H1 (cell line): ENCODE measurements at regions not wholly inside any gene's neighbourhood (a gene's known extent, or its start where the extent isn't known, plus 50 kb on each side); places are given as distances from the start of the nearest gene placed in this dataset.

Experiments used
- CTCF ChIA-PET: fragments of 300-600 bp; sonication (Branson Sonifier 250); formaldehyde crosslinking; loops from one replicate; lab custom pipeline; 2021; ENCODE audit not compliant: partially characterized antibody; lab: Charles Lee
- POLR2A ChIA-PET: fragments of 300-600 bp; sonication (Branson Sonifier 250); formaldehyde crosslinking; loops from one replicate; lab custom pipeline; 2021; ENCODE audit warnings: inconsistent platforms; ENCODE audit not compliant: partially characterized antibody; lab: Charles Lee
- DNase-seq, 2 experiments: peaks; one replicate each; pipeline versions ENCODE4 v3.0.0 to v3.0.0-alpha.2; 2010 to 2022; ENCODE audit warnings: low spot score in 2 of 2, low read depth in 1 of 2, mixed read lengths in 1 of 2
- FAIRE-seq: peaks from 2 replicates; lab custom pipeline; 2011; peaks lifted over from hg19 to GRCh38; lab: Jason Lieb, UNC
- H2AFZ ChIP-seq: 2 replicates; pipeline ENCODE4 v1.8.1; 2012; ENCODE audit warnings: low read length, inconsistent platforms
- H2AK5ac ChIP-seq: 2 replicates; pipeline ENCODE4 v1.6.1; 2013; ENCODE audit warnings: low read depth, low read length
- H2BK120ac ChIP-seq: replicated peaks from 2 replicates; pipeline ENCODE3; 2013; ENCODE audit warnings: low read depth, low read length, inconsistent platforms
- H2BK12ac ChIP-seq: 2 replicates; pipeline ENCODE4 v1.6.1; 2013; ENCODE audit warnings: low read depth, low read length
- H2BK15ac ChIP-seq: 2 replicates; pipeline ENCODE4 v1.6.1; 2013; ENCODE audit warnings: low read length
- H2BK20ac ChIP-seq: 2 replicates; pipeline ENCODE4 v1.6.1; 2013; ENCODE audit warnings: low read length
- H2BK5ac ChIP-seq: 2 replicates; pipeline ENCODE4 v1.6.1; 2013; ENCODE audit warnings: low read depth, low read length
- H3K14ac ChIP-seq: 2 replicates; pipeline ENCODE4 v1.6.1; 2013; ENCODE audit warnings: inconsistent platforms; ENCODE audit not compliant: insufficient read length
- H3K18ac ChIP-seq: 2 replicates; pipeline ENCODE4 v1.6.1; 2013; ENCODE audit warnings: low read length; ENCODE audit errors: extremely low read depth
- H3K23ac ChIP-seq: 2 replicates; pipeline ENCODE4 v1.6.1; 2013; ENCODE audit warnings: inconsistent platforms; ENCODE audit not compliant: insufficient read length
- H3K23me2 ChIP-seq: 2 replicates; pipeline ENCODE4 v1.6.1; 2013; ENCODE audit warnings: low read depth, low read length
- H3K27ac ChIP-seq: 2 replicates; pipeline ENCODE4 v1.6.1; 2011; ENCODE audit warnings: low read depth, low read length, inconsistent platforms
- H3K27me3 ChIP-seq, 4 experiments: replicated peaks in 1 of 4; 1 replicate in 1 of 4; 2 replicates in 3 of 4; pipeline versions ENCODE4 v1.6.1 to v1.8.1; 2011 to 2013; ENCODE audit warnings: low read length in 3 of 4, mild to moderate bottlenecking in 3 of 4, inconsistent platforms in 2 of 4, mixed read lengths in 2 of 4, moderate library complexity in 1 of 4; ENCODE audit not compliant: control insufficient read depth in 3 of 4, insufficient read depth in 3 of 4; ENCODE audit errors: extremely low read depth in 1 of 4
- H3K36me3 ChIP-seq, 4 experiments: 2 replicates each; pipeline versions ENCODE4 v1.6.1 to v1.8.1; 2011 to 2013; ENCODE audit warnings: mild to moderate bottlenecking in 4 of 4, low read length in 3 of 4, moderate library complexity in 2 of 4, control low read depth in 1 of 4, inconsistent platforms in 1 of 4; ENCODE audit not compliant: insufficient read depth in 4 of 4, control insufficient read depth in 2 of 4
- H3K4ac ChIP-seq: replicated peaks from 2 replicates; pipeline ENCODE3; 2013; ENCODE audit warnings: low read length, low read depth, mixed read lengths, inconsistent platforms; ENCODE audit not compliant: insufficient read length
- H3K4me1 ChIP-seq, 4 experiments: replicated peaks in 1 of 4; 1 replicate in 1 of 4; 2 replicates in 3 of 4; pipeline versions ENCODE4 v1.6.1 to v1.8.1; 2011 to 2013; ENCODE audit warnings: low read length in 3 of 4, inconsistent platforms in 2 of 4, mixed read lengths in 1 of 4; ENCODE audit not compliant: insufficient read depth in 4 of 4, control insufficient read depth in 3 of 4
- H3K4me2 ChIP-seq, 2 experiments: 2 replicates each; pipeline versions ENCODE4 v1.6.1 to v1.8.1; 2011 to 2013; ENCODE audit warnings: low read depth in 2 of 2, low read length in 2 of 2, control low read depth in 1 of 2, inconsistent platforms in 1 of 2, mild to moderate bottlenecking in 1 of 2; ENCODE audit not compliant: insufficient read depth in 1 of 2
- H3K4me3 ChIP-seq, 4 experiments: fragments of 200-600, 300-600 bp in 1 of 4; sonication (generic), shearing (Covaris generic), sonication (Bioruptor Twin) in 1 of 4; 2 replicates each; pipeline versions ENCODE4 v1.5.1 to v1.8.1; 2011 to 2016; ENCODE audit warnings: low read length in 4 of 4, low read depth in 3 of 4, control low read depth in 2 of 4, inconsistent platforms in 2 of 4, mild to moderate bottlenecking in 2 of 4, mixed read lengths in 1 of 4, moderate library complexity in 1 of 4; ENCODE audit not compliant: insufficient read depth in 2 of 4; ENCODE audit errors: extremely low read depth in 1 of 4
- H3K56ac ChIP-seq: replicated peaks from 2 replicates; pipeline ENCODE3; 2013; ENCODE audit warnings: low read depth, mild to moderate bottlenecking, mixed read lengths, low read length, inconsistent platforms; ENCODE audit not compliant: insufficient read length
- H3K79me1 ChIP-seq: 2 replicates; pipeline ENCODE4 v1.6.1; 2013; ENCODE audit warnings: low read depth, low read length, control low read depth
- H3K79me2 ChIP-seq, 2 experiments: 2 replicates each; pipeline versions ENCODE4 v1.6.1 to v1.8.1; 2012 to 2013; ENCODE audit warnings: low read length in 2 of 2, mild to moderate bottlenecking in 2 of 2, inconsistent platforms in 1 of 2; ENCODE audit not compliant: insufficient read depth in 2 of 2, control insufficient read depth in 1 of 2
- H3K9ac ChIP-seq, 4 experiments: replicated peaks in 1 of 4; 1 replicate in 1 of 4; 2 replicates in 3 of 4; pipeline versions ENCODE4 v1.6.1 to v1.8.1; 2011 to 2013; ENCODE audit warnings: low read depth in 3 of 4, low read length in 3 of 4, control low read depth in 2 of 4, mild to moderate bottlenecking in 2 of 4, moderate library complexity in 2 of 4, inconsistent platforms in 1 of 4; ENCODE audit errors: extremely low read depth in 1 of 4
- H3K9me3 ChIP-seq, 2 experiments: 2 replicates each; pipeline versions ENCODE4 v1.6.1 to v1.8.1; 2012 to 2013; ENCODE audit warnings: mild to moderate bottlenecking in 2 of 2, moderate library complexity in 2 of 2, control low read depth in 1 of 2, inconsistent platforms in 1 of 2, low read depth in 1 of 2, low read length in 1 of 2, mixed read lengths in 1 of 2; ENCODE audit not compliant: insufficient read depth in 2 of 2
- H4K20me1 ChIP-seq, 2 experiments: replicated peaks in 1 of 2; 2 replicates each; pipeline versions ENCODE3 to v1.8.1; 2011 to 2013; ENCODE audit warnings: inconsistent platforms in 2 of 2, low read length in 2 of 2, mild to moderate bottlenecking in 1 of 2; ENCODE audit not compliant: insufficient read depth in 2 of 2, control insufficient read depth in 1 of 2
- H4K5ac ChIP-seq: 2 replicates; pipeline ENCODE4 v1.6.1; 2013; ENCODE audit warnings: low read length, low read depth, mixed read lengths, inconsistent platforms; ENCODE audit not compliant: insufficient read length
- H4K8ac ChIP-seq: 2 replicates; pipeline ENCODE4 v1.8.0; 2013; ENCODE audit warnings: mild to moderate bottlenecking, moderate library complexity, low read length, inconsistent platforms; ENCODE audit not compliant: insufficient read depth; ENCODE audit errors: extremely low read depth
- H4K91ac ChIP-seq: replicated peaks from 2 replicates; pipeline ENCODE3; 2013; ENCODE audit warnings: low read length, mixed read lengths, inconsistent platforms; ENCODE audit not compliant: insufficient read length
- WGBS, 2 experiments: shearing (Covaris generic) in 1 of 2; methylation state at CpG; one replicate each; pipeline versions ENCODE4 v1.1.6 to v1.1.7; 2013 to 2015; ENCODE audit warnings: low lambda C conversion rate in 2 of 2, mixed read lengths in 2 of 2, inconsistent platforms in 1 of 2, low coverage in 1 of 2, missing lambda C conversion rate in 1 of 2; ENCODE audit not compliant: insufficient replicate concordance in 2 of 2, insufficient coverage in 1 of 2, insufficient read length in 1 of 2; ENCODE audit errors: extremely low coverage in 1 of 2, missing lambda C conversion rate in 1 of 2; 5-methylcytosine and 5-hydroxymethylcytosine counted together
- TF ChIP-seq, protein P1 (sequence below): IDR thresholded peaks from 2 replicates; pipeline ENCODE4 v1.6.1; 2012; ENCODE audit warnings: inconsistent platforms

DNA sequence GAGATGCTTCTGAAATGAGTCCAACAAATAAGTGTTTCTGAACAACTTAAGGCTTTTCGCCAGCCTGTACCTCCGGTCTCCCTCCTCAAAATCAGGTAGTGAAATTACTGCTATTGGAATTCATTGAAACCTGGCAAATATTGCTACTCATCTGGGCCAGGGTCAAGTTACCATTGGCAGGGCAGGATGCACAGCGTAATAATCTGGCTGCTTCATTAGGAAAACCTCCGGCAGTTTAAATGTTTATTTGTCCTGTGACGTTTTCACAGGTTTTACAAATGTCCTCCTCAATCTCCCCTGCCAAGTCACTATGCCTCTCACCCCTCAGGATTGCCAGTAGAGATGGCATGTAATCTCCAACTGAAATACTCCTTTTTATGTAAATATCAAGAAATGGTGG is 92.6 kb upstream of the KDR start:
- Histone ChIP-seq H3K4ac (no peak overlapping the region), H3K79me1 (no peaks in the 10 kb centered on the region), H3K27ac (no peak overlapping the region), H2BK15ac (no peak overlapping the region), H3K4me1 (no peaks in the 10 kb centered on the region), H3K14ac (no peak overlapping the region), H4K5ac (no peak overlapping the region), H3K4me3 (no peak overlapping the region), H2BK5ac (no peak overlapping the region), H3K79me2 (no peaks in the 10 kb centered on the region), H2AK5ac (no peak overlapping the region), H3K9me3 (no peaks in the 10 kb centered on the region), H3K56ac (no peak overlapping the region), H4K8ac (no peak overlapping the region), H3K23me2 (no peaks in the 10 kb centered on the region), H4K20me1 (no peaks in the 10 kb centered on the region), H2BK120ac (no peak overlapping the region), H2AFZ (peak overlapping the region; percentile 18; the same call in 1 of the 2 replicates), H3K18ac (no peak overlapping the region), H2BK20ac (no peak overlapping the region), H3K9ac (no peak overlapping the region), H2BK12ac (no peak overlapping the region), H4K91ac (no peak overlapping the region), H3K27me3 (no peaks in the 10 kb centered on the region), H3K4me2 (no peak overlapping the region), H3K36me3 (no peaks in the 10 kb centered on the region), H3K23ac (no peak overlapping the region)
- WGBS, 2 experiments: 86% methylated on average over 5 of the region's 5 CpGs; no CpG with 5 or more reads in 1 of the 2 experiments
- FAIRE-seq (no peak), DNase-seq (no peak)
- CTCF ChIA-PET: no interaction called here
- POLR2A ChIA-PET: no interaction called here
- TF ChIP-seq, protein P1, sequence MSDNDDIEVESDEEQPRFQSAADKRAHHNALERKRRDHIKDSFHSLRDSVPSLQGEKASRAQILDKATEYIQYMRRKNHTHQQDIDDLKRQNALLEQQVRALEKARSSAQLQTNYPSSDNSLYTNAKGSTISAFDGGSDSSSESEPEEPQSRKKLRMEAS: no peak
